CD4-positive, alpha-beta T cell treated with Interleukin-15 for 4 hours (primary cell): ENCODE measurements at regions not wholly inside any gene's neighbourhood (a gene's known extent, or its start where the extent isn't known, plus 50 kb on each side); places are given as distances from the start of the nearest gene placed in this dataset.
"Not testable (repeated sequence)": the region's sequence is repeated elsewhere in the genome, so short reads cannot be mapped to it uniquely, and the experiment has no call there.

ENCODE experiments used
- DNase-seq: peaks from one replicate; pipeline ENCODE4 v3.0.0-alpha.2; 2020; ENCODE audit warnings: low spot score

DNA sequence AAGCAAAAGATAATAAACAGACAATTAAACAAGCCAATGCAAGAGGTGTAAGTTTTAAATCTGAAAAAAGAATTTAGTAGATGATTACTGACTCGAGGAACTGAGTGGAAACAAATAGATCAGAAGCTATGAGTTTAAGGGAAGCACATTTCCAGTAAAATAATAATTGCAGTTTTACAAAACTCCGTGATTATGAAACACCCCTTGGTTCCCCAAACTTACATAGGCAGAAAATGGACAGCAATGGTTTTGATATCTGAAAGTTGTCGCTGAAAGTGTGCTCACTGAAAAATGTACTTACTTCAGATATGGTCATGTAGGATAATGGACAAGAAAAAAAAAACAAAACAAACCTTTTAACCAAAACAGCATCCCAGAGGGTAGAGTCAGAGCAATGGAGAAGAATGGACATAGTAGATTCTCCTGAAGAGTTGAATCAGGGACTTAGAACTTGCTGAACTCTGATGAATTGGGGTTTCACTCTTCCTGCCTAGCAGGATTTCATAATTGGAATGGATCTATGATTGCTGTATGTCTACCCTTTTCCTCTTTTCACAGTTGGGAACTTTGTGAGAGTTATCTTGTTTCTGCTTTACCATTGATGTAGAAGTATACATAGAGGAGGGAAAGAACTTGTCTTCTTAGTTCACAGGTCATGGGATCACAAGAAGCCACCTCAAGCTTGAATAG, 305.6 kb upstream of the ZEB2 start:
- DNase-seq: no peak

DNA sequence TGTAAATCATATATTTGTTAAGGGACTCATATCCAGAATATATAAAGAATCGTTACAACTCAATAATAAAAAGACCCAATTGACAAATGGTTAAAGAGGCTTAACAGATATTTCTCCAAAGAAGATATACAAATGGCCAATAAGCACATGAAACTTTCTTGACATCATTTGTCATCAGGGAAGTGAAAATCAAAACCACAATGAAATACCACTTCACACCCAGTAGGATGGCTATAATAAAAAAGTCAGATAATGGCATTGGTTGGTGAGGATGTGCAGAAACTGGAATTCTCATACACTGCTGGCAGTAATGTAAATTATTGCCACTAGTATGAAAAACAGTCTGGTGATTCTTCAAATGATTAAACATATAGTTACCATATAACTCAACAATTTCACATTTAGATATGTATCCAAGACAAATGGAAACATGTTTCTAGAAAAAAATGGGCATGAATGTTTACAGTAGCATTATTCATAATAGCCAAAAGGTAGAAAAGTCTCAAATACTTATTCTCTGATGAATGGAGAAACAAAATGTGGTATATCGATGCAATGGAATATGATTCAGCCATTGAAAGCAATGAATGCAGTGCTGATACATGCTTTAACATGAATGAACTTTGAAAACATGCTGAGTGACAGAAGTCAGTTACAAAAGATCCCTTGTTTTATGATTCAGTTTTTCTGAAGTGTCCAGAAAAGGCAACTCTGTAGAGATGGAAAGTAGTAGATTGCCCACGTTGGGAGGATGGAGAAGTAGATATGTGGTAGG, 304.6 kb upstream of the ZEB2 start:
- DNase-seq: no peak

DNA sequence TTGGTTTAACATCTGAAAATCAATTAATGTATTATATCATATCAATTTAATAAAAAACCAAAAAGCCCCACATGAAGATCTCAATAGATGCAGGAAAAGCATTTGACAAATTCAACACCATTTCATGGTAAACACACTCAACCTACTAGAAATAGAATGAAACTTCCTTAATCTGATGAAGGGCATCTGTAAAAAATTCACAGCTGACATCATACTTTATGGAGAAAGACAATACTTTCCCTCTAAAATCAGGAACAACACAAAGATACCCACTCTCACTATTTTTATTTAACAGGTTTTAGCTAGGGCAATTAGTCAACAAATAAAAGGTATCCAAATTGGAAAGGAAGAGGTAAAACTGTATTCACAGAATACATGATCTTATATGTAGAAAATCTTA, 303.0 kb upstream of the ZEB2 start:
- no peak for DNase-seq

DNA sequence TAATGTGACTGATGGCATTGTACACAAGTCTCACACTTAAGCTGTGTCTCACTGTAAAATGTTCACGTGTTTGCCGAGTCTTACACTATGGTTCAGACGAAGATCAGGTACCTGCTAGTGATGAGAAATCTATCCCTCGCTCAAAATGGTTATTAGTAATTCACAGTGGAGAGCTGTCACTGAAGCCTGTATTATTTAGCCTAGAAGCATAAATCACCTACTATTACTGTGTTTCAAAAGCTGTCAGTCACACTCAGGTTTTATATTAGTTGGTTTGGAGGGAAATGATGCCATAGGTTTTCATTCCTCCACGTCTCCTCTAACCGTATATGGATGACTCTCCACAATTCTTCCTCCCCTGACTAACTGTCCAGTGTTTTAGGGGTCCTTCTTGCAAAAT, 292.4 kb upstream of the ZEB2 start:
- no peak for DNase-seq

DNA sequence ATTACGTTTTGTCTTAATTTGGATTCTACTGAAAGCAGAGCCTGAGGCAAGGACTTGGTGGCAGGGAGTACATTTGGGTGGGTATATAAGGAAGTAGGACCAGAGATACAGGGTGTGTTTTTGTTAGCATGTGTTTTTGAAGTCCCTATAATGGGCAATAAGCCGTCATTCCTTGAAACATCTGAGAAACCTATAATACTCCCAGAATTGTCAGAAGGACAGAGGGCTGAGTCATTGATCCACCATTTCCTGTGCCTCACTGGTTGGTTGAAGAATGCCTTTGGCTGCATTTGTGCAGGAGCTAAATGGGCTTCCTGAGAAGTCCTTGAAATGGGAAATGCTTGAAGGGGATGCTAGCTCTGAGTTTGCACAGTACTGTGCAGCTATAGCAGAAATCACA, 281.8 kb upstream of the ZEB2 start:
- no peak for DNase-seq

DNA sequence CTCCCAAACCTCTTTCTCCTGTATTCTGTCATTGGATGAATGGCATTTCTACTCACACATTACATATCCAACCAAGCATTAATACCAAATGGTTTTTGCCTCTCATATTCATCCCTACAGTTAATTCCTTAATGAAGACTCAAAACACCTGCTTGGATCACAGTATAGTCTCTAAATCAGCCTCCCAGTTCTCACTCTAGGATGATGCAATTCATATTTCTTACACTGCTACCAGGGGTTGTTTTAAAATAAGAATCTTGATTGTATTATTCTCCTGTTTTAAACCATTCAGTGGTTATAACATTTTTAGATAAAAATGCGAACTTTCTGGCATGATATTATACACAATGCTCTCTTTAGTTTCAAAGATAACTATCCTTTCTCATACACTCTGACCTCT, 281.4 kb upstream of the ZEB2 start:
- no peak for DNase-seq

DNA sequence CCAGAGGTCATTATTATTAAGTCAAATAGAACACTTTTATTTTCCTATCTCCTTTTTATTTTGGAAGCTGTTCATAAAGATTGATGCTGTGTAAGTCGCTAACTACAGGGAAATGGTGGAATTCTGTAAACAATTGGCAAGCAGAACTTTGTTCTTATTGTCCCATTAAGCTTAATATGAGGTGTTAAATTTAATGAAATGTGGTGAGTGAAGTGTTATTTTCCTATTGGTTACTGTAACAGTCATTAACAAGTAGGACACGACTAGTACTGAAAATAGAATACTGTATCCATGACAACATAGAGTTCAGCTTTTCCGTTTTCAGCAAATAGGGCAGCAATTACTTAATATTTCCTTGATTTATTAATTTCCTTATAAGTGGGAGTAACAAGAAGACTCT, 279.1 kb upstream of the ZEB2 start:
- DNase-seq: no peak

DNA sequence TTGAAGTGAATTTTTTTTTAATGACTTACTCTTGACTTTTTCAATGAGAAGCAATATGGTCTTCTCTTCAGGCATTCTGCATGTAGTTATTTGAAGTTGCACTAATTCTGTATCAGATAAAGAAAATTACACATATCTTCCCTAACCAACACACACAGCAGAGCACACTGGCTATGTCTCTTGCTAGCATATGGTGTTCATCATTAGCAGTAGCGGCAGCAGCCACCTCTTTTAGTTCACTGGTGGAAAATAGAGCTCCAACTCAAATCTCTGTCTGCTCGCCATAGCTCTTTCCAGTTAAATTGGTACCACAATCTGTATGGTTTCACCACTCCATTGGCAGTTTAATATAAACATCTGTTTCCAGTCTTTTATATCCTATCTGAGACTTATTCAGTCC, 278.1 kb upstream of the ZEB2 start:
- DNase-seq: no peak

DNA sequence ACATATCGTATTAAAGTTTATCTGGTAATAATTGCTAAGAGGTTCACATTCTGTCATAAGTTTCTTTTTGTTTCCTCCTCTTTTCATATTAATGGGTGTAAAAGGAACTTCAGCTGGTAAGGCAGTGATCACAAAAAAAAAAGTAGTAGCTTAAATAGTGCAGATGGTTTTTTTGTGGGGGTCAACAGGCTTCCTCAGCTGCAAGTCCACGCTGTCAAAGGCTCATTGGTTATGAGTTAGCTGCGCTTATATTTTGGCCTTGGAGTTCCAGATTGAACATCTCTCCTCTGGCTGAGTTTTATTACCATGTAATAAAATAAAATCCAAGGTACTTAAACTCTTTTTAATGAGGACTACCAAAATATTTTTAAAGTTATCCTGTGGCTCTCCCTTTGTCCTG, 277.0 kb upstream of the ZEB2 start:
- DNase-seq: no peak

DNA sequence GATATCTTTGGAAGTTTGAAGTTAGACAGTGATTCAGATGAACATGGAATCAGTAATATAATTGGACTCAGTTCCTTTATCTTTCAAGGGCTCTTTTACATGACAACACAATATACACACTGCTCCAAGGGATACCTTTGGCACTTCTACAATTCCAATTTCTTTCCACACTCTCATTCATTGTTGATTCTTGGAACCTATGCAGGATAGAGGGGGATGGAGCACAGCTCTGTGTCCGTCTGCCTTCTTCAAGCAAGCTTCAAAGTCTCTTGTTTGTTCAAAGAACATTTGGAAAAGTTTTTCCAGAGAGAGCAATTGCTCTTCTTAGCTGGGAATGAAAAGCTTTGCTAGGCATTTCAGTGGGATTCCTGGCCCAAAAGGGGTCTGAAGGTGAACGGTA, 276.2 kb upstream of the ZEB2 start:
- no peak for DNase-seq

DNA sequence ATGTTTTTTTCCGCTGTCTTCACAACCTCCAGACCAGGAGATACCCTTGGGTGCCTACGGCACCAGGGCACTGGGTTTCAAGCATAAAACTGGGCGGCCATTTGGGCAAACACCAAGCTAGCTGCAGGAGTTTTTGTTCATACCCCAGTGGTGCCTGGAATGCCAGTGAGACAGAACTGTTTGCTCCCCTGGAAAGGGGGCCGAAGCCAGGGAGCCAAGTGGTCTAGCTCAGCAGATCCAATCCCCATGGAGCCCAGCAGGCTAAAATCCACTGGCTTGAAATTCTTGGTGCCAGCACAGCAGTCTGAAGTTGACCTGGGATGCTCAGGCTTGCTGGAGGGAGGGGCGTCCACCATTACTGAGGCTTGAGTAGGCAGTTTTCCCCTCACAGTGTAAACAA, 265.3 kb upstream of the ZEB2 start:
- no peak for DNase-seq

DNA sequence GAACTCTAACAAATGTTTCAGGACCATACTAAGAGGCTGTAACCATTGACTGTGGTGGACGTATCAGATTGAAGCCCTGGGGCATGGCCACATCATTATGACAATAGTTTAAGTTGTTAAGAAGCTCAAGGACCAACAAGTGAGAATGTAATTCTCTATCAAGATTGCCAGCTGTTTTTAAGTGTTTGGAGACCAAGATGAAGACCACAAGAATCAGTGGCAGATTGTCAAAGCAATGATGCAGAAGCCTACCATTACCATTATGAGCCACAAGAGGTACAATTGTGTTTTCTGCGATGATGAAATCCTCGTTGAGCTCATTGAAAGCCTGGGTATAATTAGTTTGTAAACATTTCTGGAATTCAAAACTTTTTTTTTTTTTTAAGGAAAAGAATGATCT, 261.1 kb upstream of the ZEB2 start:
- no peak for DNase-seq

DNA sequence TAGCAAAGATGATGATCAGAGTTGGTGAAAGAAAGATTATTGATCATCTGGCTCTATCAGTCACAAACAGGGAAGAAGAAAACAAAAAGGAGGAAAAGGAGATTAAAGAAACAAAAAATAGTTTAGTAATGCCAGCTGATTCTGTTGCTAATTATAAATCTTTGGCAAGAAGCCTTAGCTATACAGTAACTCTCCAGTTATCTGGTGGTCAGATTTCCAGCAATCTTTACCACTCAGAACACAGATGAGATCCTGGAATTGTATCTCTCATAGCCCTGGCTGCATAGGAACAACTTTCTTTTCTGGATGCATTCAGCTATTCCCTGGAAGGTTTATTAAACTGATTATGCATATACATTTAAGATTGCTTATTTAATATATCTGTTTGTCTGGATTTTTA, 256.8 kb upstream of the ZEB2 start:
- no peak for DNase-seq

DNA sequence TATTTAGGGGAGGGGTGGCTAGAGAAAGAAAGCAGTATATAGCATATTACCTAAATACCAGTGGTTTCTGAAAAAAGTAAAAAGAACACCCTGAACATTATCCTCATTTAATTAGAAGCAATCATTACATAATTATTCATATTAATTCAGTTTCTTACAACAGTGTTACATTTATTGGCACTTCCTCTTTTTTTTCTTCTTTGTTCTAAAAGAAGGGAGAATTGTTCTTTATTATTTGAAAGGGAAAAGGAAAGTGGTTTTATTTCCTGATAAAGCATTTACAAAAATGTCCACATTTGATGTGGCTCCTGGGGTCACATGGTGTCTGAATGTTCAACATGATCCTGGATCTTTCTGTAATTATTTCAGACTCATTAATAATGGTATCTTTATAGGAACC, 254.9 kb upstream of the ZEB2 start:
- DNase-seq: no peak

DNA sequence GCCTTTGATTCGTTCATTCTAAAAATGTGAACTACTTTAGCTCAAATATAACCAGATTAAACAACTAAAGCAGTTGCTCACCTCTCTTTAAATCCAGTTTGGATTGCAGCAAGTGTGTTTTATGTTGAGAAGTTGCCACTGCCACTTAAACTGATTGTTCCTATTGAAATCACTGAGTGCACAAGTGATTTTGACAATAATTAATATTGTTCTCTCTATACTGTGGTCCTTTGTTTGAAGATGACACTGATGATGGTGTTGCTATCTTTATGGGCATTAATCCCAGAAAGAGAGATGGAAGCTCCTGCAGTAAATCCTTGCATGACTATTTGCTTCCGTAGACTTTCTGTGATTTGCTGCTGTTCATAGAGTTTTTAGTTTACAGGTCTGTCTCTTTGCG, 251.4 kb upstream of the ZEB2 start:
- DNase-seq: no peak

DNA sequence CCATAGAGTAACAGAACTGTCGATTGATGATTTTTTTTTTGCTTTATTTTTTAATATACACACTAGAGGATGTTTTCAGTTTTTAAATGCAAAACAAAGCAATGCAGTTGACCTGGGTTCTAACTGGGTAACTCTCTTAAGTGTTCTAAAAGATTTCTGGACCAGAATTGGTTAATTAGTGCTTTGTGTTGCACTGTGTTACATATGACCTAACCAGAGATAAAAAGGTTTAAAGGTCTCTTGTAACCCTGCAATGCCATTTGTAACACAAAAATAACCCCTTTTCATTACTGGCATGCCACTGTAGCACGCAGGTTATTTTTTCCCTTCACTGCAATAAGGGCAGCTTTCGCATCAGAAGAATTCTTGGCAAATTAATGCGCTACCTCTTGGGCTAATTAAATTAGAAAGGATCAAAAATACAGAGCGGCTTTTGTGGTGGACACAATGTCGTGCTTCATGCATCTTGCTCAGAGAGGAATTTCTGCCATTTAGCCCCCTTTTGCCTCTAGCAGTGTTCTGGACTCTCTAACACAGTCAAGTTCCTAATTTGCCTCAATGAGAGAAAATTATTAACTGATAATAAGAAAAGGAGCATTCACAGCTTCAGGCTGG, 250.8 kb upstream of the ZEB2 start:
- DNase-seq: no peak

DNA sequence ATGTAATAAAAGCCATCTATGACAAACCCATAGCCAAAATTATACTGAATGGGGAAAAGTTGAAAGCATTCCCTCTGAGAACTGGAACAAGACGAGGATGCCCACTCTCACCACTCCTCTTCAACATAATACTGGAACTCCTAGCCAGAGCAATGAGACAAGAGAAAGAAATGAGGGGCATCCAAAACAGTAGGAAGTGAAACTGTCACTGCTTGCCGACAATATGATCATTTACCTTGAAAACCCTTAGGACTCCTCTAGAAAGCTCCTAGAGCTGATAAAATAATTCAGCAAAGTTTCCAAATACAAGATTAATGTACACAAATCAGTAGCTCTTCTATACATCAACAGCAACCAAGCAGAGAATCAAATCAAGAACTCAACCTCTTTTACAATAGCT, 241.0 kb upstream of the ZEB2 start:
- not testable (repeated sequence) for DNase-seq

DNA sequence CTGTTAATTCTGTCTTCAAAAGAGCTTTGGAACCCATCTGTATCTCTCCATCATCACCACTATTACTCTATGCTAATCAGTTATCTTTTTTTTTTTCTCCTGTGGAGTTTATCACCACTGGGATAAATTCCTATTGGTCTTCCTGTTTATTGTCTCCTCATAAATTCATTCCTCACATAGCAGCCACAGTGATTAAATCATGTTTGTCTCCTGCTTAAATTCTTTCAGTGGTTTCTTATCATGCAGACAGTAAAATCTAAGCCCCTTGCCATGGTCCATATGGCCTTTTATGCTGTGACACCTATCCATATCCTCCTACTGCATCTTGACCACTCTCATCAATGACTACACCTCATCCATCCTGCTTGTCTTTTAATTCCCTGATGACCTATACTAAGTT, 239.8 kb upstream of the ZEB2 start:
- no peak for DNase-seq

DNA sequence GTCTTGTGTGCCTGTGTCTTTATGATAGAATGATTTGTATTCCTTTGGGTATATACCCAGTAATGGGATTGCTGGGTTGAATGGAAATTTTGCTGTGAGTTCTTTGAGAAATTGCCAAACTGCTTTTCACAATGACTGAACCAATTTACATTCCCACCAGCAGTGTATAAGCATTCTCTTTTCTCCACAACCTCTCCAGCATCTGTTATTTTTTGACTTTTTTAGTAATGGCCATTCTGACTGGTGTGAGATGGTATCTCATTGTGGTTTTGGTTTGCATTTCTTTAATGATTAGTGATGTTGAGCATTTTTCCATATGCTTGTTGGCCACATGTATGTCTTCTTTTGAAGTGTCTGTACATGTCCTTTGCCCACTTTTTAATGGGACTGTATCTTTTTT, 238.3 kb upstream of the ZEB2 start:
- DNase-seq: not testable (repeated sequence)

DNA sequence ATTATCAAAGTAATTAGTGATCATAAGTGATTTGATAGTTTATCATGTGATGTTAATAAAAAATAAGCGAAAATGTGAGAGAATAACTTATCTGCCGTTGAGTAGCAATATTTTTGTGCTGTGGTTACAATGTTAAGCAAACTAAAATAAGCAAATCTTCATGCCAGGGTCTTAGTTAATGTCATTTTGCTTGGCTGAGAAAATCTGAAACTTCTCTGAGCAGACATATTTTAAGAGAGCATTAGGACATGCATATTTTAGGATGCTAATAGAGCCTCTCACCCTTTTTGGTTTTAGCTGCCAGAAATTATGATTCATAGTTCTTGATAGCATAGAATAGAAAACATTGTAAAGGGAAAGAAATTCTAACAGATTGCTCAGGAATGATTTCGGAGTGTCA, 233.5 kb upstream of the ZEB2 start:
- no peak for DNase-seq

DNA sequence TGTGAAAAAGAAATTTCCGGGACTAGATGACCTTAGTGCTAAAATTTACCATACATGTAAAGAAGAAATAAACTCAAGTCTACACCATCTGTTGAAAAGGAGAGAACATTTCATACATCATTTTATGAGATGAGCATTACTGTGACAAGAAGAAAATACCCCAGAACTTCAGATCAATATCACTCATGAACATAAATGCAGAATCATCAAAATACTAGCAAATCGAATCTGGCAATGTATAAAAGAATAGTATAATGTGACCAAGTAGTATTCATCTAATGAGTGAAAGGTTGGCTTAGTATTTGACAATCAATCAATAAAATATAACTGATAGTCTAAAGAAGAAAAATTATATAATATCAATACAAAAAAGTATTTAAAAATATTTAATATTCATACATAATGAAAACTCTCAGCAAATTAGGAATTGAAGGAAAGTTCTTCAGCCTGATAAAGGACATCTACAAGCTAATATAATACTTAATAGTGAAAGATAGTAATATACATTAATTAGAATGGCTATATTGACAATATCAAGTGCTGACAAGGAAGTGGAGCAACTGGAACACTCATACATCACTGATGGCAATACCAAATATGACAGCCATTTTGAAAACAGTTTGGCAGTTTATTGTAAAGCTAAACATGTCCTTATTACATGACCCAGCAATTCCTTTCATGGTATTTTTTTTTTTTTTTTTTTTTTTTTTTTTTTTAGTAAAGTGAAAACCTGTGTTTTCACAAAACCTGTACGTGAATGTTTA, 231.4 kb upstream of the ZEB2 start:
- no peak for DNase-seq

DNA sequence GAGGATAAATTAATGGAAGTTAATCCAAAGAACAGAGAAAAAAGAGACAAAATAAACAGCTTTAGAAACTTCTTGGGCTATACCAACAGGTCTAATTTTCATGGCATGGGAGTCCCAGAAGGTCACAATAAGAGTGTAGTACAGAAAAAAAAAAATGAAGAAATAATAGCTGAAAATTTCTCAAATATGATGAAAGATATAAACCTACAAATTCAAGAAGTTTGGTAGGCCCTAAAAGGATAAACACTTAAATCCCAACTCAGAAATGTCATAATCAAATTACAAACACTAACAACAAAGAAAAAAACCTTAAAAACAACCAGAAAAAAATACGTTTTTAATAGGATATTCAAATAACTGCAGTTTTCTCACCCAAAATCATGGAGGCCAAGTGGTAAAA, 229.3 kb upstream of the ZEB2 start:
- DNase-seq: no peak

DNA sequence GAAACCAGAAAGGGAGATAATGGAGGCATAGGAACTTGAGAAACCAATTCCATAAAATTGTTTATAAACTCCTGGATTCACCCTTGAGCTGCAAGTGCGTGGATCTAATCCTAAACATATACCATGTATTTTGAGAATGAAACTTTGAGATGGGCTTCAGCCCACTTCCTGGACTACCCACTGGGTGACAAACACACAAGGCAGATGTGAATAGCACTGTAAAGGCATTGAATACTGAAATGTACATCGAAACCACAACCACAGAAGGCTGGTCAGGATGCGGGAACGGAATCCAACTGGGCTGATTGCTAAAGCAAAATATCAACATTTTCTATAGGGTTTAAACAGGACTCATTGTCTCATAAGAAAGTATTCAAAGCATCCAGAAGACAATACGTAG, 228.5 kb upstream of the ZEB2 start:
- DNase-seq: no peak
